Right hindlimb (tissue), 1 donor: ENCODE measurements at regions not wholly inside any gene's neighbourhood (a gene's known extent, or its start where the extent isn't known, plus 50 kb on each side); places are given as distances from the start of the nearest gene placed in this dataset.

Source experiments
- DNase-seq: peaks from one replicate; pipeline ENCODE4 v3.0.0-alpha.2; 2018

DNA sequence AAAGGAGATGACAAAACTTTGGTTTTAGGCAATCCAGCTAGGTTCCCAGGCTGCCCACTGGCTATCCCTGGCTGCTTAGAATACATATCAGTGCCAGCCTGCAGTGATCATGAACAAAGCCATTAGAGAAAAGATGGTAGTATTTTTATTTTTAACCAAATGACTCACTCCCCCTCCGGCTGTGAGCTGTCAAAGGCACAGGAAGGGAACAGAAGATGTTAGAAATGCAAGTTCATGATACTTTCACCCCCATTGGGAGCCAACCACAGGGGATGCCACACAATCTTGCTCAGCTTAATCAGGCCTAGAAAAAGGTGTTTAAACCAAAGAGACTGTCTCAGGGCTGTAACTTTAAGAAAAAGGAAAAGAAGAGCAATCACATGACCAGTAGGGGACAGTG is 70.3 kb upstream of the ASTN2 start:
- no peak for DNase-seq

- DNase-seq = no peak
Observed at GRCh38 chr9:117480729-117481128, 65.9 kb upstream of the ASTN2 start.

- no peak for DNase-seq
Observed at GRCh38 chr9:117480253-117480652, 65.4 kb upstream of the ASTN2 start.

- DNase-seq = no peak
Observed at GRCh38 chr9:117473293-117473692, 58.4 kb upstream of the ASTN2 start.

DNA sequence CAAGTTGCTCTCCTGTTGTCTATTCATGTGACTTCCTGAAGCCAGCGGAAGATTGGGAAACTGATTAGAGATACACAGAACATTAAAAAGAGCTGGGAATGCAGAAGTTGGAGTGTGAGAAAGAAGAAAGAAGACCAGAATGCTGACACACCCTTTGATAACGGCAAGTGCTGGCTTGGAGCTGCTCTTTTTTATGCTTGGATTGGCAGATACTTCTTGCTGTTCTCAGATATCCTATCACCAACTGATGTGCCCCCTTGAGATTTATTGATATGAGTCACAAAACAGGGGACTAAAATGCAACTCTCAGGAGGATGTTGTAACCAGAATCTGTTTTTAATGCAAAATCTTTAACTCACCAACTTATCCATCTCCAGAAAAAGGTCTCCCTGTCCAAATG is 56.0 kb upstream of the ASTN2 start:
- no peak for DNase-seq

- no peak for DNase-seq
Observed at GRCh38 chr9:117470455-117470854, 55.6 kb upstream of the ASTN2 start.

GRCh38 chr9:117466111-117466510 is 51.3 kb upstream of the ASTN2 start:
- no peak for DNase-seq

DNA sequence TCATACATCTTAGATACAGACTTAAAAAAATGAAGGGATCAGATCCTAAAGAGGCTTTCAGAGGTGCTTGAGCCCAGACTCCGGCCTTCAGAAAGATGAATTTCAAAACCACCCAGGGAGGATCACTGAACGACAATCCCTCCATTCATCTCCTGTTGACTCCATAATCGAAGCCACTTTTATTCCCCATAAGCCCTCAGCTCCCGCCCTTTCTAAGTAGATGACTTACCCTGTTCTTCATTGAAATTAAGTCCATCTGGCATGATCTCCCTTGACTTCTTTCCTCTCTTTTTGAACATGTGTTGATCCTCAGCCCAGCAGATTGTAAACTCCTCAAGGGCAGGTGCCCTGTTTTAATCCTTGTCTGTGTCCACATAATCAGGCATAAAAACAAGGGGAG is 50.8 kb upstream of the ASTN2 start:
- DNase-seq = no peak

- peak; percentile 55 for DNase-seq
Observed at GRCh38 chr9:117464941-117465616, 50.2 kb upstream of the ASTN2 start.
